Hepatocyte (in vitro differentiated cells): ENCODE measurements at regions not wholly inside any gene's neighbourhood (a gene's known extent, or its start where the extent isn't known, plus 50 kb on each side); places are given as distances from the start of the nearest gene placed in this dataset.
A peak's percentile ranks its signal among the peaks of the same experiment; 100 is the strongest.

Source experiments
- DNase-seq: peaks from one replicate; pipeline ENCODE4 v3.0.0-alpha.2; 2016; ENCODE audit warnings: low spot score
- H2AFZ ChIP-seq: fragments of 200-600 bp; sonication (generic); 2 replicates; pipeline ENCODE4 v1.6.0; 2016; ENCODE audit warnings: antibody characterized with exemption, mild to moderate bottlenecking
- H3K27ac ChIP-seq: fragments of 200-600 bp; sonication (generic); 2 replicates; pipeline ENCODE4 v1.5.1; 2016; ENCODE audit warnings: mild to moderate bottlenecking
- H3K27me3 ChIP-seq: fragments of 200-600 bp; sonication (generic); 2 replicates; pipeline ENCODE4 v1.6.1; 2016
- H3K36me3 ChIP-seq: fragments of 200-600 bp; sonication (generic); replicated peaks from 2 replicates; pipeline ENCODE4 v1.5.1; 2016; ENCODE audit warnings: low read depth; ENCODE audit not compliant: insufficient read depth
- H3K4me1 ChIP-seq: fragments of 200-600 bp; sonication (generic); 2 replicates; pipeline ENCODE4 v1.5.1; 2016; ENCODE audit warnings: mild to moderate bottlenecking, moderate library complexity; ENCODE audit not compliant: insufficient read depth
- H3K4me2 ChIP-seq: fragments of 200-600 bp; sonication (generic); 2 replicates; pipeline ENCODE4 v1.6.0; 2016
- H3K4me3 ChIP-seq: fragments of 200-600 bp; sonication (generic); 2 replicates; pipeline ENCODE4 v1.5.1; 2016; ENCODE audit warnings: mild to moderate bottlenecking
- H3K79me2 ChIP-seq: fragments of 200-600 bp; sonication (generic); 2 replicates; pipeline ENCODE4 v1.6.0; 2017; ENCODE audit warnings: mild to moderate bottlenecking
- H3K9me2 ChIP-seq: fragments of 200-600 bp; sonication (generic); replicated peaks from 2 replicates; pipeline ENCODE4 v1.6.0; 2017; ENCODE audit warnings: mild to moderate bottlenecking; ENCODE audit not compliant: insufficient read depth
- H3K9me3 ChIP-seq: fragments of 200-600 bp; sonication (generic); 2 replicates; pipeline ENCODE4 v1.5.1; 2016; ENCODE audit warnings: low read depth, mild to moderate bottlenecking
- H4K20me1 ChIP-seq: fragments of 200-600 bp; sonication (generic); 2 replicates; pipeline ENCODE4 v1.6.0; 2016; ENCODE audit warnings: mild to moderate bottlenecking; ENCODE audit not compliant: insufficient read depth, poor library complexity, severe bottlenecking
- EZH2 ChIP-seq: fragments of 200-600 bp; sonication (generic); IDR thresholded peaks from 2 replicates; pipeline ENCODE4 v1.6.1; 2016; ENCODE audit warnings: antibody characterized with exemption, mild to moderate bottlenecking, borderline replicate concordance
- EZH2phosphoT487 ChIP-seq: fragments of 200-600 bp; sonication (generic); IDR thresholded peaks from one replicate; pipeline ENCODE4 v1.6.1; 2018; ENCODE audit warnings: antibody characterized with exemption, mild to moderate bottlenecking, low read depth, moderate library complexity; ENCODE audit not compliant: unreplicated experiment, severe bottlenecking
- WGBS: methylation state at CpG from one replicate; pipeline ENCODE4 v1.1.6; 2016; ENCODE audit warnings: low lambda C conversion rate; ENCODE audit errors: missing lambda C conversion rate; 5-methylcytosine and 5-hydroxymethylcytosine counted together
- TF ChIP-seq, protein P1 (sequence below): fragments of 200-600 bp; sonication (generic); IDR thresholded peaks from 2 replicates; pipeline ENCODE4 v1.5.1; 2016; ENCODE audit warnings: antibody characterized with exemption, mild to moderate bottlenecking; ENCODE audit not compliant: poor library complexity

DNA sequence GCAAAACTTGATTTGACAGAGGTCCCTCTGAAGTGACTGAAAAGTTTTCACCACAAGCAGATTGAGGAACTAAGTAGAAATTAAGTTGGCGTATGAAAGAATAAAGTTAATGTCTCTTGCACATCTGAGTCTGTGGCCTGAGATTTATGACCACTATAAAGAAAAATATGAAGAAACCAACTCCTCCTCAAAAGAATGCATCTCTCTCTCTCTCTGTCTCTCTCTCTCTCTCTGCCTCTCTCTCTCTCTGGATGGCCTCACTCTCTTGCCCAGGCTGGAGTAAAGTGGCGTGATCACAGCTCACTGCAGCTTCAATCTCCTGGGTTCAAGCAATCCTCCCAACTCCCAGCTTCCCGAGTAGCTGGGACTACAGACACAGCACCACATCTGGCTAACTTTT, 55.2 kb downstream of the RPL22L1 start:
- no peaks in the 10 kb centered on the region for H3K9me3 ChIP-seq
- H3K4me2 ChIP-seq = no peak overlapping the region
- no peaks in the 10 kb centered on the region for H3K79me2 ChIP-seq
- no peaks in the 10 kb centered on the region for H3K36me3 ChIP-seq
- 76% methylated on average over 3 of the region's 3 CpGs for WGBS
- no peaks in the 10 kb centered on the region for H4K20me1 ChIP-seq
- no peaks in the 10 kb centered on the region for H3K9me2 ChIP-seq
- no peaks in the 10 kb centered on the region for H3K4me1 ChIP-seq
- no peak overlapping the region for H3K27ac ChIP-seq
- H3K4me3 ChIP-seq = no peak overlapping the region
- no peaks in the 10 kb centered on the region for H3K27me3 ChIP-seq
- TF ChIP-seq EZH2 (no peak), EZH2phosphoT487 (no peak)
- TF ChIP-seq, protein P1, sequence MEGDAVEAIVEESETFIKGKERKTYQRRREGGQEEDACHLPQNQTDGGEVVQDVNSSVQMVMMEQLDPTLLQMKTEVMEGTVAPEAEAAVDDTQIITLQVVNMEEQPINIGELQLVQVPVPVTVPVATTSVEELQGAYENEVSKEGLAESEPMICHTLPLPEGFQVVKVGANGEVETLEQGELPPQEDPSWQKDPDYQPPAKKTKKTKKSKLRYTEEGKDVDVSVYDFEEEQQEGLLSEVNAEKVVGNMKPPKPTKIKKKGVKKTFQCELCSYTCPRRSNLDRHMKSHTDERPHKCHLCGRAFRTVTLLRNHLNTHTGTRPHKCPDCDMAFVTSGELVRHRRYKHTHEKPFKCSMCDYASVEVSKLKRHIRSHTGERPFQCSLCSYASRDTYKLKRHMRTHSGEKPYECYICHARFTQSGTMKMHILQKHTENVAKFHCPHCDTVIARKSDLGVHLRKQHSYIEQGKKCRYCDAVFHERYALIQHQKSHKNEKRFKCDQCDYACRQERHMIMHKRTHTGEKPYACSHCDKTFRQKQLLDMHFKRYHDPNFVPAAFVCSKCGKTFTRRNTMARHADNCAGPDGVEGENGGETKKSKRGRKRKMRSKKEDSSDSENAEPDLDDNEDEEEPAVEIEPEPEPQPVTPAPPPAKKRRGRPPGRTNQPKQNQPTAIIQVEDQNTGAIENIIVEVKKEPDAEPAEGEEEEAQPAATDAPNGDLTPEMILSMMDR = no peak
- no peak overlapping the region for H2AFZ ChIP-seq
- DNase-seq = no peak

DNA sequence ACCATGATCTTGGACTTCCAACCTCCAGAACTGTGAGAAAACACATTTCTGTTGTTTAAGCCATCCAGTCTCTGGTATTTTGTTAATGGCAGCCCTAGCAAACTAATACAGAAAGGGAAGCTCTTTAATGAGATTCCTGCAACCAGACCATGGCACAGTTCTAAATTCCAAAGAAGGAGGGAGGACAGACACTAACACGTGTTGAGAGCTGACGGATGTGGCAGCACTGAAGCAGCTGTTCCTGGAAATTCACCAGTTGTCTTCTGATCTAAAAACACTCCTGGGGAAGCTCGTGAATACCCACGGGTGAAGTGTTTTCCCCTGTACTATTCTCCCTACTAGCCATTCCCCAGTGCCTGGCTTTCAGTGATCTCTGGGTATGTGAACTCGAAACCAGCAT, 56.7 kb downstream of the RPL22L1 start:
- no peak overlapping the region for H3K4me2 ChIP-seq

DNA sequence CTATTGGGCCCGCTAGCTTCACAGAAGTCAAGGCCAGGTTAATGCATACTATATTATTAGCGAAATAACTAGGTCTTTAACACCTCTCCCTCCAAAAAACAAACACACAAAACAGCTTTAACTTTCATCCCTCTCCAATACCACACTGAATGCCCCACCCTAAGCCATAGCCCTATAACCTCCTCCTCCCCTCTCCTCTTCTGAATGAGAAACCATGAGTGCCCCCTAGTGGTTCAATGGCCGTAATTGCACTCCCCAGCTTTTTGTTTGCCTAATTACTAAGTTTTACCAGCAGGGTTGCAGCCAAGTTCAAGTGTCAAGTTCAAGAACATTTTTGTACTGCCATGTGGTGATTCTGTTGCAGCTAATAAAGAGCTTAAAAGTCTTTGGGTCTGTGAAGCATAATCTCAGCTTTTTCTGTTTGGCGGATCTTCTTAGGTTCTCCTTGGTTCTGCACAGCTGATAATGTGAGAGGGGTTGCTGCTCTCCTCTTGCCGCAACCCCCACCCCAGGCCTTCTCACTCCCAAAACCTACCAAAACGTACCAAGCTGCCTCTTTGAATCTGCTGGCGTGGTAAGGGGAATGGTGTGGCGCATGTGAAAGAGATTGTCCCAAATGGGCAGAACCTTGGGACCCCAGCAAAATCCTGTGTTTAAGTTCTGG, 57.9 kb downstream of the RPL22L1 start:
- H3K27me3 ChIP-seq = no peaks in the 10 kb centered on the region
- H3K36me3 ChIP-seq = no peaks in the 10 kb centered on the region
- no peak overlapping the region for H2AFZ ChIP-seq
- WGBS = 53% methylated on average over 8 of the region's 8 CpGs
- H3K79me2 ChIP-seq = no peaks in the 10 kb centered on the region
- H3K4me2 ChIP-seq = no peak overlapping the region
- H3K9me3 ChIP-seq = no peaks in the 10 kb centered on the region
- peak; percentile 89 for DNase-seq
- H3K4me3 ChIP-seq = no peak overlapping the region
- no peak for TF ChIP-seq EZH2
- TF ChIP-seq, protein P1 = peak; percentile 93
- TF ChIP-seq EZH2phosphoT487 = no peak
- peaks cover 4% of the 10 kb centered on the region for H3K4me1 ChIP-seq
- no peaks in the 10 kb centered on the region for H3K9me2 ChIP-seq
- H3K27ac ChIP-seq = no peak overlapping the region
- no peaks in the 10 kb centered on the region for H4K20me1 ChIP-seq

More for the DNA sequence above, 56.7 kb downstream of the RPL22L1 start:
- TF ChIP-seq EZH2phosphoT487 (no peak), EZH2 (no peak)
- TF ChIP-seq, protein P1 = no peak
- H3K27ac ChIP-seq = no peak overlapping the region
- peaks cover 4% of the 10 kb centered on the region for H3K4me1 ChIP-seq
- no peaks in the 10 kb centered on the region for H3K9me2 ChIP-seq
- no peaks in the 10 kb centered on the region for H4K20me1 ChIP-seq
- H3K27me3 ChIP-seq = no peaks in the 10 kb centered on the region
- H2AFZ ChIP-seq = no peak overlapping the region
- no peak for DNase-seq
- H3K36me3 ChIP-seq = no peaks in the 10 kb centered on the region
- H3K9me3 ChIP-seq = no peaks in the 10 kb centered on the region
- H3K79me2 ChIP-seq = no peaks in the 10 kb centered on the region
- 57% methylated on average over 5 of the region's 5 CpGs for WGBS
- H3K4me3 ChIP-seq = no peak overlapping the region
